ENCODE measurements at regions not wholly inside any gene's neighbourhood (a gene's known extent, or its start where the extent isn't known, plus 50 kb on each side); places are given as distances from the start of the nearest gene placed in this dataset.
"Not testable (repeated sequence)": the region's sequence is repeated elsewhere in the genome, so short reads cannot be mapped to it uniquely, and the experiment has no call there.

DNA sequence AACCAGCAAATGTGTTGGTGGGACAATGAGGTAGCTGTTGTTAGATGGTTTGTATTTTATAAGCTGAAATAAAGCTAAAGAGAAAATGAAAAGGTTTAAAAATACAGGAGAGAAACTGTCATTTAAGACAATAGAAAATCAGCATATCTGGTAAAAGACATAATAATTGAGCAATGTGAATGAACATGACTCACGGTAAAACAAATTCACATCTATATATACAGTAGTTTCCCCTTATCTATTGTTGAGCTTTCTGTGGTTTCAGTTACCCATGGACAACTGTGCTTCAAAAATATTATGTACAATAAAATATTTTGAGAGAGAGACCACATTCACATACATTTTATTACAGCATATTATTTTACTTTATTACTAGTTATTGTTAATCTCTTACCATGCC is 1649.8 kb downstream of the EFNA5 start:
- no peaks in the 10 kb centered on the region for H3K27me3 ChIP-seq
- no peak for TF ChIP-seq Cebpa-rat (IDR thresholded peaks at IDR 0.05)
- no peaks in the 10 kb centered on the region for H3K9me3 ChIP-seq
- H3K4me2 ChIP-seq, result no peak overlapping the region
- no peak overlapping the region for H3K4me3 ChIP-seq
- H3K27ac ChIP-seq, result no peak overlapping the region
- no peak overlapping the region for H3K9ac ChIP-seq
- H4K20me1 ChIP-seq, result no peaks in the 10 kb centered on the region
- no peaks in the 10 kb centered on the region for H3K4me1 ChIP-seq
- no peaks in the 10 kb centered on the region for H3K36me3 ChIP-seq

DNA sequence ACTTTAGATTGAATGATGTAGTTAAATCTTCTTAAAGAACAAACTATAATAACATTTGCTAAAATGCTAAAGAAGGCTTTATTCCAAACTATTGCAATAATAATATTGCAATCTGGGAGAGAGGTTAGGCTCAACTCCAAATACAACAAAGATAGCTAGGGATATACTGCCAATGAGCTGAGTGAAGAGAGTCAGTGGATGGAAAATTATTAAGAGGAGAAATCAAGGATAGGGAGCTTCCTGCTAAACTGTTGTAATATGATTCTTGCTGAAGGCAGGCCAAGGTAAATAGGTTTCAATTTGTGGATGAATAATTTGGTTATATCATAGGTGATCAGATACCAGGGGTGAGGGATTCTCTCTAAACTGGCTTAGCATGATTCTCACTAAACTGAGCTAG is 1651.5 kb downstream of the EFNA5 start:
- no peak overlapping the region for H3K4me2 ChIP-seq
- no peaks in the 10 kb centered on the region for H3K27me3 ChIP-seq
- H3K4me1 ChIP-seq, result no peaks in the 10 kb centered on the region
- no peaks in the 10 kb centered on the region for H4K20me1 ChIP-seq
- no peak for TF ChIP-seq Cebpa-rat (IDR thresholded peaks at IDR 0.05)
- no peak overlapping the region for H3K4me3 ChIP-seq
- no peak overlapping the region for H3K9ac ChIP-seq
- no peaks in the 10 kb centered on the region for H3K36me3 ChIP-seq
- no peaks in the 10 kb centered on the region for H3K9me3 ChIP-seq
- no peak overlapping the region for H3K27ac ChIP-seq

DNA sequence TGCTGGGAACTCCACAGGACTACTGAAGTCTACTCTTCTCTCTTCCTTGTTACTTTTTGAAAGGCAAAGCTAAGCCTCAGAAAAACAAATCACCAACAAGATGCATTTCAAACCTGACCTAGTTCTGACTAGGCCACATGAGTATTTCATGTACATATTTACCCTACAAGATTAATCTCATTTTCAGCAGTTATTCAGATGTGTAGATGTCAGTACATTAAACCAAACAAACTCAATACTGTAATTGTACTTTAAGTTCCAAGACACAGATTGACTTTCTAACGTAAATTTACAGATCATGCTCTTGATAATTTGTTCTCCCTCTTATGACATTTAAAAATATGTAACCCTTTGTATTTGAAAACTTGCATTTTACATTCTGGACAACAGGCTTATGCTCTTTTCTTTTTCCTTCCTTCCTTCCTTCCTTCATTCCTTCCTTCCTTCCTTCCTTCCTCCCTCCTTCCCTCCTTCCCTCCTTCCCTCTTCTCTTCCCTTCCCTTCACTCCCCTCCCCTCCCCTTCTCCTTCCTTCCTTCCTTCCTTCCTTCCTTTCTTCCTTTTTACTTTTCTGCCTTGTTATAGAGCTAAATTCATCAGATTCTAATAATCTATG is 1653.4 kb downstream of the EFNA5 start:
- no peak overlapping the region for H3K4me3 ChIP-seq
- no peaks in the 10 kb centered on the region for H3K27me3 ChIP-seq
- H3K9me3 ChIP-seq, result no peaks in the 10 kb centered on the region
- H4K20me1 ChIP-seq, result no peaks in the 10 kb centered on the region
- no peak for TF ChIP-seq Cebpa-rat (IDR thresholded peaks at IDR 0.05)
- no peaks in the 10 kb centered on the region for H3K4me1 ChIP-seq
- H3K36me3 ChIP-seq, result no peaks in the 10 kb centered on the region
- no peak overlapping the region for H3K9ac ChIP-seq
- no peak overlapping the region for H3K4me2 ChIP-seq
- no peak overlapping the region for H3K27ac ChIP-seq

DNA sequence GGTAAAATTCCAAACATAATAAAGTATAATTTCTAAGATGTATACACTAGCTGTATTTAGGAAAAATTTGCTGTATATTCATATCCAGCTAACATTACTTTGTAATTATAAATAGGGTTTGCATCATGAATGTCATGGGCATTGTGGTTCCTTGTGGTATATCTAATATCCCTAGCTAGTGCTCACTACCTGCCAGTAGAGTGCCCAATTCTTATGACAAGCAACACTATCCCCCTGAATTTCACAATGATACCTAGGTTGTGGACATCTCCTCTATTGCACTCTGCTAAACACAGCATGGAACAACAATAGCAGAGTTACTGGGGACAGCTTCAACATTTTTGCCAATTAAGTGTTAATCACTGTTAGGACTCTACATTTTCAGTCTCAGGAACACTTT is 1656.5 kb downstream of the EFNA5 start:
- Histone ChIP-seq H3K9ac (no peak overlapping the region), H3K4me3 (no peak overlapping the region), H3K27me3 (no peaks in the 10 kb centered on the region), H3K4me2 (no peak overlapping the region), H4K20me1 (no peaks in the 10 kb centered on the region), H3K9me3 (no peaks in the 10 kb centered on the region), H3K4me1 (no peaks in the 10 kb centered on the region), H3K27ac (no peak overlapping the region), H3K36me3 (no peaks in the 10 kb centered on the region)
- TF ChIP-seq Cebpa-rat (IDR thresholded peaks at IDR 0.05), result no peak

DNA sequence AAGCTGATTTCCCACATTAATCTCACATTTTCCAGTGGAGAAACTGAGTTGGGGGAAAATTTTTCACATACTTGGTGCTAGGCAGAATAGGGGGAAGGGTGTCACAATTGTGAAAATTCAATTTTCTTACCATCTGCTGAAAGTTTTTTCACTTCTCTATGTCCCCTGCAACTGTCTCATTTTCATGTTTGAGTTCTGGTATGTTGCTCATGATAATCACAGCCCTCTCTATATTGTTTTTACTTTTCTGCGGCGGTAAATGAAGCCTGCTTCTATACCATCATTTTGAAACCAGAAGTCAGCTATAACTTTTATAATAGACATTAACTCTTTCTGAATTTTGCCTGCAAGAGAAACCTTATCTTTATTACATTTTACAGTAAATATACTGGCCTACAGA is 1664.5 kb downstream of the EFNA5 start:
- no peak overlapping the region for H3K4me3 ChIP-seq
- H3K9me3 ChIP-seq, result no peaks in the 10 kb centered on the region
- H3K36me3 ChIP-seq, result no peaks in the 10 kb centered on the region
- TF ChIP-seq Cebpa-rat (IDR thresholded peaks at IDR 0.05), result no peak
- H3K4me1 ChIP-seq, result 0 out of 2 replicates have a peak, but pooled peaks cover 6% of the 10 kb centered on the region
- H3K27me3 ChIP-seq, result no peaks in the 10 kb centered on the region
- no peak overlapping the region for H3K27ac ChIP-seq
- no peak overlapping the region for H3K4me2 ChIP-seq
- H4K20me1 ChIP-seq, result no peaks in the 10 kb centered on the region
- H3K9ac ChIP-seq, result no peak overlapping the region

DNA sequence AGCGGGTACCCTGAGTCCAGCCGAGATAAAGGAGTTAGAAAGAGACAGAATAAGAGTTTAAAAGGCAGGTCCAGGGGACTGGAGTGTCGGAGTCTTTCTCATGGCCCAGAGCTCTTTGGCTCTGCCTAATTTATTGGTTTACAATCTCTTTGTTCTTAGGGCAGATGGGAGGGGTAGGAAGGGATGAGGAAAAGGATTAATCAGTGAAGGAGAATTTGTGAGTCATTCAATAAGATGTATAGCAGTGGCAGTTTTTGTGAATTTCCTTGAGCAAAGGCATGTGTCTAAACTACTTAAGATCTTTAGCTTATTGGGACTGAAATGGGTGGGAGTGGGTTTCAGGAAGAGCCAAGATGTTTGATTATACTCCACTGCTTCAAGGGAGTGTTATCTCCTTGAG is 1671.7 kb downstream of the EFNA5 start:
- H3K9me3 ChIP-seq, H3K4me3 ChIP-seq, H3K9ac ChIP-seq, H4K20me1 ChIP-seq, H3K27ac ChIP-seq, H3K4me2 ChIP-seq, H3K36me3 ChIP-seq, H3K27me3 ChIP-seq, H3K4me1 ChIP-seq: not testable (repeated sequence)

DNA sequence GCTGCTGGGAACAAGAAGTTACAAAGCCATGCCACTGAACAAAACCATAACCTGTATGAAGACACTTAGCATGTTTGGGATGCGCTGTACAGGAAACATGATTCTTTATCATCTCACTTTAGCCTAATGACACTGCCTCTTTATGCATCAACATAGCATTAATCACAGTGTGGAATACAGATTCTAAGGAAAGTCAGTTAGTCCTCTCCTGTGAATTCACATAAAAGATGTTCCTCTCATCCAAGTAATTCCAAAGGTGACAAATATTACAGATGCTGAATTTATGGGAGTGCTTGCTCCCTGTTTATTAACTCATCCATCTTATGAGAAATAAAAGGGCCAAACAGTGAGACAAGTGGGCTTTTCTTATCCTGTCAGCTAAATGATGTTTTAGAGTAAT is 1677.7 kb downstream of the EFNA5 start:
- Histone ChIP-seq H3K27me3 (no peaks in the 10 kb centered on the region), H3K9ac (no peak overlapping the region), H3K4me2 (no peak overlapping the region), H3K9me3 (no peaks in the 10 kb centered on the region), H3K4me3 (no peak overlapping the region), H4K20me1 (no peaks in the 10 kb centered on the region), H3K36me3 (no peaks in the 10 kb centered on the region), H3K4me1 (no peaks in the 10 kb centered on the region), H3K27ac (no peak overlapping the region)
- no peak for TF ChIP-seq Cebpa-rat (IDR thresholded peaks at IDR 0.05)

DNA sequence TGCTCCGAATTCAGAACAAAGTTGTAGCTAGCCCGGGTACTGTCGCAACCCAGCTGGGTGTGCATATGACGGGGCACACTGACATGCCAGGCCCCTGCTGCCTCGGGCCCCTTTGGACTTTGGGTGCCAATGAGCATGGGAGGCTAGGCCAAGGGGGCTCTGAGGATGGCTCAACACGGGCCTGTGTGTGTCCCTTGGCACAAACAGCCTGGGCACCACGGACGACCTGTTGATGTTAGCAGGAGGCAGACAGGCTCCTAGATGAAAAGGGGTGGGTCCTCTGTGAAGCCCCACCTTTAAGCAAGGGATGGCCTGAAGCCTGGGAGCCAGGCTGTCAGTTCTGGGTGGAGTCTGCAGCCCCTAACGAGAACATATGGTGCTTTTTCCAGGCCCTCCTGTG is 1688.2 kb downstream of the EFNA5 start:
- Histone ChIP-seq H3K4me3 (no peak overlapping the region), H3K4me1 (no peaks in the 10 kb centered on the region), H3K9ac (no peak overlapping the region), H3K27me3 (no peaks in the 10 kb centered on the region), H3K4me2 (no peak overlapping the region), H3K27ac (no peak overlapping the region), H3K36me3 (no peaks in the 10 kb centered on the region), H4K20me1 (no peaks in the 10 kb centered on the region), H3K9me3 (peaks cover 8% of the 10 kb centered on the region; the same call in 1 of the 2 replicates)
- TF ChIP-seq Cebpa-rat (IDR thresholded peaks at IDR 0.05), result no peak

DNA sequence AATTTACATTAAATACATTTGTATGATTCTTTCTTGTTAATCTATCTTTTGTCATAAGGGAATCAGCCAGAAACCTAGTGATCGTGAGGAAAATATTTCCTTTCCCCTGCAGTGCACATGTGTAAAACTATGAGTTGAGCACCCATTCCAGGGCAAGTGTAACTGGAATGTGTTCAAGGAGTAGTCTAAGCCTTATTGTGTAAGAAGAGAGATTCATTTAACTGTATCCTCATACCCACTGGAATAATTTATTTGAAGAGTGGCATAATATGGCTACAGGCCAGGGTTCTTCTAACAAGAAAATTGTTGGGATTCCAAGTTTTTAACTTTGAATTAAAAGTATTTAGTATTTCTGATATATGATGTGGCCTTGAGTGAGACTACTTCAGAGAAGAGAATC is 1692.7 kb downstream of the EFNA5 start:
- no peak overlapping the region for H3K27ac ChIP-seq
- no peaks in the 10 kb centered on the region for H3K27me3 ChIP-seq
- H3K36me3 ChIP-seq, result no peaks in the 10 kb centered on the region
- no peaks in the 10 kb centered on the region for H4K20me1 ChIP-seq
- no peak overlapping the region for H3K4me3 ChIP-seq
- no peak overlapping the region for H3K9ac ChIP-seq
- no peaks in the 10 kb centered on the region for H3K4me1 ChIP-seq
- no peak overlapping the region for H3K4me2 ChIP-seq
- H3K9me3 ChIP-seq, result peaks cover 7% of the 10 kb centered on the region; the same call in 1 of the 2 replicates
- TF ChIP-seq Cebpa-rat (IDR thresholded peaks at IDR 0.05), result no peak

DNA sequence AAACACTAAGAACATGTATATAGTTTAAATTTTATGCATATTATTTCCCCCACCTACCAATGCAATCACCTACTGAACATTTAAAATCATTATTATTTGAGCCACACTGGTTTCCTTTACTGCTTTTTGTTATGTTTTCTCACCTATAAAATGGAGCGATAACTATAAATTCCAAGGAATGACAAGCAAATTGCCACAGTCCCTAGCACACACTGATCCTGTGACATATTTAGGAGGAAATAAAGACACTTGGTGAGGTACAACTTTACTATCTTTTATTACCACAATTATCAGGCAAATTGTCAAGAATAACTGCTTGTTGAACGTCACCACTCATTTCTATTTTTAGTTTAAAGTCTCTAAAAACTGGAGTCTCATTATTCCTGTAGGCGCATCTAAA is 1693.6 kb downstream of the EFNA5 start:
- Histone ChIP-seq H3K4me3 (no peak overlapping the region), H4K20me1 (no peaks in the 10 kb centered on the region), H3K4me2 (no peak overlapping the region), H3K9me3 (no peaks in the 10 kb centered on the region), H3K4me1 (no peaks in the 10 kb centered on the region), H3K27ac (no peak overlapping the region), H3K36me3 (no peaks in the 10 kb centered on the region), H3K27me3 (no peaks in the 10 kb centered on the region), H3K9ac (no peak overlapping the region)
- TF ChIP-seq Cebpa-rat (IDR thresholded peaks at IDR 0.05), result no peak

DNA sequence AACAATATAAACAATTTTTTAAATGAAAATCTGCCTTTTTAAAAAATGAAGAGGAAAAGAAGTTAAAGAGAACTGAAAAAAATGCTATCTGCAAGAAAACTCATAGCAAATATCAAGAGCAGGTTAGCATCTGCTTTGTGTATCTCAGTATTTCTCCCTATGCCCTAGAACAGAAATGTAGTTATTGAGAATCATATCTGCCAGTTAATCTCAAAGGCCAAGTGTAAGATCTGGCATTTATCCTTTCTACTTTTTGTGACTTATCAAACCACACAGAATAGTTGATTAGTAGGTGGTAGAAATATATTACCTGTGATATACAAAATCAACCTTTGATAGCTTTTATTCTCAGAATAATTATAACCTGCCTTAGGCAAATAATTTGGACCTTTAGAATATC is 1699.8 kb downstream of the EFNA5 start:
- Histone ChIP-seq H3K4me2 (no peak overlapping the region), H3K27me3 (no peaks in the 10 kb centered on the region), H3K9ac (no peak overlapping the region), H3K36me3 (no peaks in the 10 kb centered on the region), H4K20me1 (no peaks in the 10 kb centered on the region), H3K4me3 (no peak overlapping the region), H3K4me1 (no peaks in the 10 kb centered on the region), H3K27ac (no peak overlapping the region), H3K9me3 (no peaks in the 10 kb centered on the region)
- no peak for TF ChIP-seq Cebpa-rat (IDR thresholded peaks at IDR 0.05)
